CD14-positive monocyte (primary cell): ENCODE measurements at regions not wholly inside any gene's neighbourhood (a gene's known extent, or its start where the extent isn't known, plus 50 kb on each side); places are given as distances from the start of the nearest gene placed in this dataset.

Experiments
- DNase-seq, 3 donors: peaks; one replicate each; pipeline ENCODE4 v3.0.0-alpha.2; 2011 to 2022
- H2AFZ ChIP-seq: 2 replicates; pipeline ENCODE4 v1.6.0; 2012; ENCODE audit warnings: mild to moderate bottlenecking, low read depth, low read length, inconsistent platforms; ENCODE audit not compliant: insufficient read depth, poor library complexity, severe bottlenecking
- H3K27ac ChIP-seq, 2 donors: 1 replicate in 1 of 2; 2 replicates in 1 of 2; pipeline ENCODE4 v1.5.1; 2012 to 2013; ENCODE audit warnings: low read length in 2 of 2, control low read depth in 1 of 2, inconsistent platforms in 1 of 2, low read depth in 1 of 2, mild to moderate bottlenecking in 1 of 2
- H3K27me3 ChIP-seq, 2 donors: one replicate each; pipeline versions ENCODE4 v1.6.0 to v1.6.1; 2011 to 2013; ENCODE audit warnings: low read length in 2 of 2; ENCODE audit not compliant: control insufficient read depth in 2 of 2, insufficient read depth in 2 of 2
- H3K36me3 ChIP-seq, 2 donors: replicated peaks in 1 of 2; 1 replicate in 1 of 2; 2 replicates in 1 of 2; pipeline versions ENCODE4 v1.5.1 to v1.6.1; 2012 to 2013; ENCODE audit warnings: low read length in 2 of 2, control low read depth in 1 of 2, inconsistent platforms in 1 of 2, mild to moderate bottlenecking in 1 of 2; ENCODE audit not compliant: insufficient read depth in 2 of 2, control insufficient read depth in 1 of 2
- H3K4me1 ChIP-seq, 2 donors: 1 replicate in 1 of 2; 2 replicates in 1 of 2; pipeline versions ENCODE4 v1.5.1 to v1.6.1; 2012 to 2013; ENCODE audit warnings: low read length in 2 of 2, control low read depth in 1 of 2, inconsistent platforms in 1 of 2, mild to moderate bottlenecking in 1 of 2, moderate library complexity in 1 of 2; ENCODE audit not compliant: insufficient read depth in 2 of 2, control insufficient read depth in 1 of 2
- H3K4me2 ChIP-seq: replicated peaks from 2 replicates; pipeline ENCODE3; 2012; ENCODE audit warnings: low read length, moderate library complexity, mild to moderate bottlenecking; ENCODE audit not compliant: poor library complexity, severe bottlenecking; ENCODE audit errors: extremely low read depth
- H3K4me3 ChIP-seq, 3 experiments: fragments of 200-600 bp in 1 of 3; sonication (generic) in 1 of 3; replicated peaks in 1 of 3; 1 replicate in 2 of 3; 2 replicates in 1 of 3; pipeline ENCODE4 v1.5.1; 2011 to 2013; ENCODE audit warnings: low read length in 3 of 3, mild to moderate bottlenecking in 3 of 3, control low read depth in 2 of 3, low read depth in 2 of 3, inconsistent platforms in 1 of 3, moderate library complexity in 1 of 3
- H3K79me2 ChIP-seq: 2 replicates; pipeline ENCODE4 v1.6.0; 2012; ENCODE audit warnings: mild to moderate bottlenecking, control low read depth, inconsistent platforms, low read length, moderate library complexity; ENCODE audit not compliant: insufficient read depth
- H3K9ac ChIP-seq: 2 replicates; pipeline ENCODE4 v1.6.0; 2017; ENCODE audit warnings: low read length, mild to moderate bottlenecking; ENCODE audit not compliant: insufficient read depth, poor library complexity, severe bottlenecking
- H3K9me3 ChIP-seq, 2 donors: replicated peaks in 1 of 2; 1 replicate in 1 of 2; 2 replicates in 1 of 2; pipeline versions ENCODE4 v1.5.1 to v1.6.1; 2012 to 2013; ENCODE audit warnings: low read length in 2 of 2, control low read depth in 1 of 2; ENCODE audit not compliant: control insufficient read depth in 1 of 2, insufficient read depth in 1 of 2
- H4K20me1 ChIP-seq: 2 replicates; pipeline ENCODE4 v1.6.0; 2012; ENCODE audit warnings: mild to moderate bottlenecking, low read length, control low read depth, moderate library complexity; ENCODE audit not compliant: insufficient read depth
- H3K27ac Mint-ChIP-seq, 7 donors: one replicate each; pipeline ENCODE4 v1.8.0; 2020; ENCODE audit warnings: mild to moderate bottlenecking in 7 of 7, mixed read lengths in 7 of 7, moderate library complexity in 6 of 7, inconsistent platforms in 2 of 7
- H3K27me3 Mint-ChIP-seq, 3 donors: one replicate each; pipeline ENCODE4 v1.8.0; 2021 to 2022; ENCODE audit warnings: low read depth in 3 of 3, mild to moderate bottlenecking in 3 of 3, mixed read lengths in 3 of 3, moderate library complexity in 3 of 3, inconsistent platforms in 1 of 3
- H3K36me3 Mint-ChIP-seq, 2 donors: one replicate each; pipeline ENCODE4 v1.8.0; 2020; ENCODE audit warnings: mixed read lengths in 2 of 2, inconsistent platforms in 1 of 2, mild to moderate bottlenecking in 1 of 2
- H3K4me1 Mint-ChIP-seq: one replicate; pipeline ENCODE4 v1.8.0; 2020; ENCODE audit warnings: mild to moderate bottlenecking, mixed read lengths
- H3K4me3 Mint-ChIP-seq, 2 donors: one replicate each; pipeline ENCODE4 v1.8.0; 2020; ENCODE audit warnings: mild to moderate bottlenecking in 2 of 2, mixed read lengths in 2 of 2, moderate library complexity in 1 of 2
- H3K9me3 Mint-ChIP-seq, 7 donors: one replicate each; pipeline ENCODE4 v1.8.0; 2020 to 2022; ENCODE audit warnings: mixed read lengths in 7 of 7, mild to moderate bottlenecking in 6 of 7, moderate library complexity in 6 of 7, inconsistent platforms in 2 of 7
- WGBS: methylation state at CpG from one replicate; pipeline ENCODE4 v1.1.5; 2013; ENCODE audit warnings: missing lambda C conversion rate; ENCODE audit not compliant: insufficient coverage; 5-methylcytosine and 5-hydroxymethylcytosine counted together
- intact Hi-C, 2 donors: fragments of 100-400 bp; cut with micrococcal nuclease; formaldehyde crosslinking; loops; one replicate each; pipeline versions ENCODE4 v1.15.0 to v1.15.1; 2023
- TF ChIP-seq, protein P1 (sequence below): fragments of 200-600 bp; IDR thresholded peaks from one replicate; pipeline ENCODE4 v1.8.0; 2022; ENCODE audit warnings: antibody characterized with exemption, mild to moderate bottlenecking

DNA sequence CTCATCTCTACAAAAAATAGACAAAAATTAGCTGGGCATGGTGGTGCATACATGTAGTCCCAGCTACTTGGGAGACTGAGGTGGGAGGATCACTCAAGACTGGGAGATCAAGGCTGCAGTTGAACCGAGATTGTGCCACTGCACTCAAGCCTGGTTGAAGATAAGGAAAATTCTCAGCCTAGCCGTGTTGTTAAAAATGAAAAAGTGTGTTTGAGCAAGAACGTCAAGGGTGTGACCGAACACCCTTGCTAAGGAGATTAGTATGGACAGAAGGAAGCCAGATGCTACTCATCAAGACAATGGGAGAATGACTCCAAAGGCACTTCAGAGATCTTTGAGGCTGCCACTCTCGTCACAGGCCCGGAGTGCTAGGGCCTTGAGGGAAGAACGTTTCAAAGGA, 70.0 kb upstream of the NDUFV2 start:
- intact Hi-C loops, result no loop called here
- Histone ChIP-seq H4K20me1 (no peaks in the 10 kb centered on the region), H3K4me2 (no peak overlapping the region), H3K27me3 (no peaks in the 10 kb centered on the region), H3K4me1 (no peaks in the 10 kb centered on the region), H3K9me3 (no peaks in the 10 kb centered on the region), H3K9ac (no peak overlapping the region), H3K4me3 (no peak overlapping the region), H3K36me3 (no peaks in the 10 kb centered on the region), H3K27ac (no peak overlapping the region), H3K79me2 (no peaks in the 10 kb centered on the region), H2AFZ (no peak overlapping the region)
- no peaks in the 10 kb centered on the region for H3K4me1 Mint-ChIP-seq
- no peaks in the 10 kb centered on the region for H3K9me3 Mint-ChIP-seq
- WGBS, result 99% methylated on average over 6 of the region's 7 CpGs
- peaks cover 0 to 3% (median 1%) of the 10 kb centered on the region in 3 donors for H3K27me3 Mint-ChIP-seq
- no peak for DNase-seq
- H3K36me3 Mint-ChIP-seq, result no peaks in the 10 kb centered on the region
- TF ChIP-seq, protein P1, sequence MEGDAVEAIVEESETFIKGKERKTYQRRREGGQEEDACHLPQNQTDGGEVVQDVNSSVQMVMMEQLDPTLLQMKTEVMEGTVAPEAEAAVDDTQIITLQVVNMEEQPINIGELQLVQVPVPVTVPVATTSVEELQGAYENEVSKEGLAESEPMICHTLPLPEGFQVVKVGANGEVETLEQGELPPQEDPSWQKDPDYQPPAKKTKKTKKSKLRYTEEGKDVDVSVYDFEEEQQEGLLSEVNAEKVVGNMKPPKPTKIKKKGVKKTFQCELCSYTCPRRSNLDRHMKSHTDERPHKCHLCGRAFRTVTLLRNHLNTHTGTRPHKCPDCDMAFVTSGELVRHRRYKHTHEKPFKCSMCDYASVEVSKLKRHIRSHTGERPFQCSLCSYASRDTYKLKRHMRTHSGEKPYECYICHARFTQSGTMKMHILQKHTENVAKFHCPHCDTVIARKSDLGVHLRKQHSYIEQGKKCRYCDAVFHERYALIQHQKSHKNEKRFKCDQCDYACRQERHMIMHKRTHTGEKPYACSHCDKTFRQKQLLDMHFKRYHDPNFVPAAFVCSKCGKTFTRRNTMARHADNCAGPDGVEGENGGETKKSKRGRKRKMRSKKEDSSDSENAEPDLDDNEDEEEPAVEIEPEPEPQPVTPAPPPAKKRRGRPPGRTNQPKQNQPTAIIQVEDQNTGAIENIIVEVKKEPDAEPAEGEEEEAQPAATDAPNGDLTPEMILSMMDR, result no peak
- H3K4me3 Mint-ChIP-seq, result no peak overlapping the region
- no peak overlapping the region for H3K27ac Mint-ChIP-seq

DNA sequence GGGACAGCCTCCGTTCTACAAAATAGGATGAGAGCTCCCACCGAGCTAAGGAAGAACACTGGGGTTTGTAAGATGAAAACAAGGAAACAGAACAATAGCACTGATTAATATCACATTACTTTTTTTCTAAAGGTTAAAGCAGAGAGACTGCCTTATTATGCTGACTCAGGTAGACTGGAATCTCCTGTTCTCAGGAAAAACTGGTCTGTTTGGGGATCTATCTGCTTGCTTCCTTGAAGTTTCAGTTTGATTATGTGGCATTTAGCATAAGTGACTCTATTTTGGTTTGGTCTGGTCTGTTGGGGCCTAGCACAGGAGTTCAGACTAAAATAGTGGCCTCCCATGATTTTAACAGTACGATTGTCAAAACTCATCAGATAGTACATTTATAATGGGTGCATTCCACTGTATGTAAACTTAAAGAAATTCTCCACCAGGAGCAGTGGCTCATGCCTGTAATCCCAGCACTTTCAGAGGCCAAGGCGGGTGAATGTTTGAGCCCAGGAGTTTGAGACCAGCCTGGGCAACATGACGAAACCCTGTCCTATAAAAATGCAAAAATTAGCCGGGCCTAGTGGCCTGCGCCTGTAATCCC, 64.1 kb upstream of the NDUFV2 start:
- H3K9me3 Mint-ChIP-seq, result no peaks in the 10 kb centered on the region
- no peak overlapping the region for H3K4me3 ChIP-seq
- no peaks in the 10 kb centered on the region for H3K36me3 ChIP-seq
- no peak overlapping the region for H3K4me2 ChIP-seq
- TF ChIP-seq, protein P1, result no peak
- H3K4me1 ChIP-seq, result no peaks in the 10 kb centered on the region
- intact Hi-C loops, result no loop called here
- H3K27ac ChIP-seq, result no peak overlapping the region
- no peaks in the 10 kb centered on the region for H3K4me1 Mint-ChIP-seq
- no peaks in the 10 kb centered on the region for H3K27me3 ChIP-seq
- no peaks in the 10 kb centered on the region for H3K9me3 ChIP-seq
- DNase-seq, result no peak
- peaks cover 0 to 3% (median 2%) of the 10 kb centered on the region in 3 donors for H3K27me3 Mint-ChIP-seq
- H3K36me3 Mint-ChIP-seq, result no peaks in the 10 kb centered on the region
- no peaks in the 10 kb centered on the region for H4K20me1 ChIP-seq
- no peak overlapping the region for H2AFZ ChIP-seq
- no peak overlapping the region for H3K4me3 Mint-ChIP-seq
- 100% methylated on average over 4 of the region's 7 CpGs for WGBS
- no peak overlapping the region for H3K27ac Mint-ChIP-seq
- H3K79me2 ChIP-seq, result no peaks in the 10 kb centered on the region
- H3K9ac ChIP-seq, result no peak overlapping the region
